GM21515 (cell line): ENCODE measurements at regions not wholly inside any gene's neighbourhood (a gene's known extent, or its start where the extent isn't known, plus 50 kb on each side); places are given as distances from the start of the nearest gene placed in this dataset.

Experiments
- ATAC-seq: cut with Tn5 transposase; IDR thresholded peaks from one replicate; pipeline ENCODE4 v1.9.1; 2021; ENCODE audit not compliant: unreplicated experiment

- no peak for ATAC-seq
Observed at GRCh38 chr10:62885684-62886461, 69.7 kb upstream of the EGR2 start.

- ATAC-seq = no peak
Observed at GRCh38 chr10:62880162-62880561, 64.0 kb upstream of the EGR2 start.

- no peak for ATAC-seq
Observed at GRCh38 chr10:62873866-62874265, 57.7 kb upstream of the EGR2 start.

- peak; percentile 84 for ATAC-seq
Observed at GRCh38 chr10:62870866-62871265, 54.7 kb upstream of the EGR2 start.

GRCh38 chr10:62869958-62870357 lies 53.8 kb upstream of the EGR2 start:
- ATAC-seq = no peak

- no peak for ATAC-seq
Observed at GRCh38 chr10:62866941-62867340, 50.8 kb upstream of the EGR2 start.

GRCh38 chr10:62866451-62866850 lies 50.3 kb upstream of the EGR2 start:
- no peak for ATAC-seq
